A673 (cell line): ENCODE measurements at regions not wholly inside any gene's neighbourhood (a gene's known extent, or its start where the extent isn't known, plus 50 kb on each side); places are given as distances from the start of the nearest gene placed in this dataset.
"Not testable (repeated sequence)": the region's sequence is repeated elsewhere in the genome, so short reads cannot be mapped to it uniquely, and the experiment has no call there.

Experiments
- BruUV-seq: library from RNA; stranded (reverse); fragments of 400-500 nt; replicated peaks from 2 replicates; lab custom pipeline; 2021; lab: Mats Ljungman, UMichigan
- CTCF ChIA-PET: fragments of 300-600 bp; sonication (Branson Sonifier 250); formaldehyde crosslinking; loops from one replicate; lab custom pipeline; 2022; ENCODE audit warnings: antibody characterized with exemption; lab: Charles Lee
- POLR2A ChIA-PET: fragments of 300-600 bp; sonication (Branson Sonifier 250); formaldehyde crosslinking; loops from one replicate; lab custom pipeline; 2022; ENCODE audit warnings: antibody characterized with exemption; ENCODE audit not compliant: low non-redundant PET; lab: Charles Lee
- DNase-seq: peaks from one replicate; pipeline ENCODE4 v3.0.0-alpha.2; 2015; ENCODE audit warnings: low spot score
- H3K27ac ChIP-seq: fragments of 200-600 bp; sonication (generic); 2 replicates; pipeline ENCODE4 v1.5.1; 2016; ENCODE audit warnings: mixed run types, low read depth, mild to moderate bottlenecking, mixed read lengths, antibody characterized with exemption, low read length; ENCODE audit not compliant: poor library complexity, severe bottlenecking
- H3K27me3 ChIP-seq: fragments of 200-600 bp; sonication (generic); replicated peaks from 2 replicates; pipeline ENCODE4 v1.6.1; 2017; ENCODE audit warnings: mixed run types, low read depth, mild to moderate bottlenecking, mixed read lengths, antibody characterized with exemption, low read length; ENCODE audit not compliant: insufficient read depth, poor library complexity
- H3K36me3 ChIP-seq: fragments of 200-600 bp; sonication (generic); 2 replicates; pipeline ENCODE4 v1.6.1; 2016; ENCODE audit warnings: mixed run types, mild to moderate bottlenecking, mixed read lengths, antibody characterized with exemption, low read length; ENCODE audit not compliant: insufficient read depth, poor library complexity, severe bottlenecking
- H3K4me1 ChIP-seq: fragments of 200-600 bp; sonication (generic); 2 replicates; pipeline ENCODE4 v1.6.1; 2017; ENCODE audit warnings: mixed run types, mild to moderate bottlenecking, mixed read lengths, antibody characterized with exemption, low read length; ENCODE audit not compliant: insufficient read depth, poor library complexity, severe bottlenecking
- H3K4me3 ChIP-seq: fragments of 200-600 bp; sonication (generic); 2 replicates; pipeline ENCODE4 v1.5.1; 2016; ENCODE audit warnings: low read depth, mixed run types, mild to moderate bottlenecking, mixed read lengths, low read length; ENCODE audit not compliant: poor library complexity, severe bottlenecking
- H3K9me3 ChIP-seq: fragments of 200-600 bp; sonication (generic); 2 replicates; pipeline ENCODE4 v1.6.1; 2016; ENCODE audit warnings: mixed run types, low read depth, mild to moderate bottlenecking, mixed read lengths, antibody characterized with exemption, low read length; ENCODE audit not compliant: poor library complexity, severe bottlenecking
- CTCF ChIP-seq: fragments of 300-800, 200-600 bp; sonication (generic); conservative IDR thresholded peaks from 2 replicates; pipeline ENCODE4 v1.5.1; 2017; ENCODE audit warnings: low read depth, mild to moderate bottlenecking, antibody characterized with exemption, low read length, moderate library complexity, mixed read lengths
- EZH2 ChIP-seq: fragments of 200-600 bp; sonication (generic); IDR thresholded peaks from 2 replicates; pipeline ENCODE4 v1.6.1; 2017; ENCODE audit warnings: borderline replicate concordance, low read depth, mild to moderate bottlenecking, mixed read lengths, antibody characterized with exemption, low read length; ENCODE audit not compliant: poor library complexity, severe bottlenecking
- intact Hi-C: fragments of 100-400 bp; cut with micrococcal nuclease; formaldehyde crosslinking; loops from one replicate; pipeline ENCODE4 v1.10.0; 2022; ENCODE audit not compliant: unreplicated experiment

GRCh38 chr7:43058271-43059066, 54.0 kb upstream of the HECW1 start:
- ChIA-PET CTCF (no interaction called here), POLR2A (no interaction called here)
- Histone ChIP-seq H3K27ac (no peak overlapping the region), H3K4me1 (no peaks in the 10 kb centered on the region), H3K4me3 (no peak overlapping the region), H3K9me3 (no peaks in the 10 kb centered on the region), H3K27me3 (no peaks in the 10 kb centered on the region), H3K36me3 (no peaks in the 10 kb centered on the region)
- no TSS peak for BruUV-seq
- TF ChIP-seq EZH2: no peak
- no peak for TF ChIP-seq CTCF
- DNase-seq: no peak
- intact Hi-C loops: no loop called here

- H3K9me3 ChIP-seq, H3K4me3 ChIP-seq, POLR2A ChIA-PET, intact Hi-C loops, H3K36me3 ChIP-seq, H3K4me1 ChIP-seq, H3K27me3 ChIP-seq, BruUV-seq, H3K27ac ChIP-seq, DNase-seq, CTCF ChIA-PET: not testable (repeated sequence)
Observed at GRCh38 chr7:43059067-43059600, 53.3 kb upstream of the HECW1 start.
